ENCODE measurements at regions not wholly inside any gene's neighbourhood (a gene's known extent, or its start where the extent isn't known, plus 50 kb on each side); places are given as distances from the start of the nearest gene placed in this dataset.

GRCh38 chr3:102712896-102713295, 278.1 kb downstream of the ZPLD1 start:
- no peak for TF ChIP-seq ISL1 (CRISPR knock-in tag; IDR thresholded peaks at IDR 0.05)
- no peak for TF ChIP-seq GLIS3 (CRISPR knock-in tag; IDR thresholded peaks at IDR 0.05)
- no peak for TF ChIP-seq CREB5 (CRISPR knock-in tag; IDR thresholded peaks at IDR 0.05; ENCODE audit: low read depth)
- TF ChIP-seq TCF4 (CRISPR knock-in tag; IDR thresholded peaks at IDR 0.05; ENCODE audit: borderline replicate concordance) = no peak
